ENCODE measurements at regions not wholly inside any gene's neighbourhood (a gene's known extent, or its start where the extent isn't known, plus 50 kb on each side); places are given as distances from the start of the nearest gene placed in this dataset.
"Not testable (repeated sequence)": the region's sequence is repeated elsewhere in the genome, so short reads cannot be mapped to it uniquely, and the experiment has no call there.

DNA sequence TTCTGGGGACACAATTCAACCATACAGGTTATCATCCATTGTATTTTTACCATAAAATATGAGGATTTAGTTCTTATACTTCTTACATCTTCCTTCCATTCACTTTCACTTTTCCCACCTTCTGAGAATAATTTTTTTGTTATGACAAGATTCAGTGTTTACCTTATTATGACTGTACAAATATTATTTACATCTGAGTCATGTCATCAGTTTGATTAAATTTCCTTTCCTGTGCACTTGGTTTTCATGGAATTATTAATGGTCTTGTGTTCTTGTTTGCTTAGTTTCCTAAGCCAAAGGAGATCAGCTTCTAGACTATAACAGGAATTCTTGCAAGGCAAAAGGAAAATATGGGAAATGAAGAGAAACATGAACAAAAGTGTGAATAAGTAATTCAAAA is 366.5 kb downstream of the TMEM38B start:
- no peak for DNase-seq

DNA sequence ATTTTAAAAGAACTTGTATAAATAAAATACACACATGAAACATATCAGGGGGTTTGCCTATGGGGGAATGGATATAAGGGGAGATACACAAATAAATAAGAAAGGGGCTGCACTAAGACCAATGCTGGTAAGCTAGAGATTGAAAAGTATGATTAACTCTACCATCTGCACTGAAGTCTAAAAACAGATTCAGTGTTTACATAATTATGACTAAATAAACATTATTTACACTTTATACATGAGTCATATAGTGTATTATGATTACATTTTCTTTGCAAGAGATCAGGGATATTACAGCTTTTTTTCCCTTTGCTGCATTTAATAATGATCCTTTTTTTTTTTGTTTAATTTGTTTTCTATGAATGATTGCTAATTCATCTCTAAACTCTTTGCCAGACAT is 367.9 kb downstream of the TMEM38B start:
- DNase-seq: no peak

DNA sequence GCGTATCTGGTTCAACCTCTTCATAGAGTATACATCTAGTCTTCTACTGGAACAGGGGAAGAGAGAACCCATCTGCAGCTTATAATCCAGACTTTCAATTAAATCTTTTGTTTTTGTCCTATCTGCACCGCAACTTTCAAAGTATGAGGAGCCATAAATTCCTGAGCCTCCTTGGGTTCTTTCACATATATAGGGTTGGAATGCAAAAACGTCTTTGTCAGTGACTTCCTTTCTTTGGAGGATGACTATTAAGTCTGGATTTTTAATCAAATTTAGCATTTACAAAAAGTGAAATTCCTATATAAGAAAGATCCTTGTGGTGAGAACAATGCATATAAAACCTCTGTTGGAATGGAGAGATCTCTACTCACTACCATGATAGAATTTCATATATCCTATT is 370.8 kb downstream of the TMEM38B start:
- DNase-seq: no peak

DNA sequence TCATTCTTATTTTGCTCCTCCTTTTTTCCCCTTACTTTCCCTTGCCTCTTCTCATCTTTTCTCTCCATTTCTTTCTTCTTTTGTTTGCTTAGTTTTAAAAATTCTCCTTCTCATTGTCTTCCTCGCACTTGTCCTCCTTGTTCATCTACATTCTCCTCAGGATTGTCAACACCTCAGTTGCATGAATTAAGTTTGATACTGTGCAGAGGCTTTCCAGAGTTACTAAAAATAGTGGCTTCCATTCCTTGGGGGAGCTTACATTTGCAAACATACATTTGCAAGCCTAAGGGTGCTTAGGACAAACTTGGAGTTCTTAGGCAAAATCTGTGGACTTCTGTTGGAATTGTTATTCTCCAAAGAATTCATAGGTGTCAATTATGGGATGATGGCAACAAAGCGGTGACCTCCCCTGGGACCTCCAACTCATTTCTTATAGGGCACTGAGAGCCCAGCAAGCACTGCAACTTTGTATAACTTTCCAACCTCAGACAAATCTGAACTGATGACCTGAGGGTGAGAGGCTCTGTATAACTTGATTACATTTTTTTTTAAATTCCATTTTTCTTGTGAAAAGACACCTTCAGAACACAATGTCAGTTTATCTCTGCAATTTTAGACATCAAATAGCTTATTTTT is 371.4 kb downstream of the TMEM38B start:
- no peak for DNase-seq

DNA sequence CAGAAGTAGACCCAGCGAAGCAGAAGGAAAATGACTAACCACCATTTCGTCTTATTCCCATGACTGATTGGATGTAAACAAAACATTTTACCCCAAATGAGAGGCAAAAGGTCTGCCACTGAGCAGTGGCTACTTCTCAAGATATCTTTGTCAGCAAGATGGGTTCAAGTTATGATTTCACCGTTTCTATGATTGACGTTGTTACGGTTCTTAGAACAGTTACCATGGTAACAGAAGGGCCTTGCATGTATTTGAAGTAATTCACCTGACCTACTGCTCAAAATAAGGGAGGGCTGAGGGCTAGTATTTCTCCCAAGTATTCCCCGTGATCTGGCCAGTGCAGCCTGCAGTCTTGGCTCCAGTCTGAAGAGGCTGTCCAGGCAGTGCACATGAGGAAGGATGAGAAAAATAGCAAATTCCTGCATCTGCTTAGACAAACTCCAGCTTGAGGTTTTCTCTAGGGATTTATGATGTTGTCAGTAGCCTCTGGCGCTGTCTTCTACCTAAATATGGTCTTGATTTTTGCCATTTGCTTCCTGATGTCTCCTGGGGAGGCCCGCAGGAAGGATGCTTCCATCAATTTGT is 372.7 kb downstream of the TMEM38B start:
- no peak for DNase-seq

DNA sequence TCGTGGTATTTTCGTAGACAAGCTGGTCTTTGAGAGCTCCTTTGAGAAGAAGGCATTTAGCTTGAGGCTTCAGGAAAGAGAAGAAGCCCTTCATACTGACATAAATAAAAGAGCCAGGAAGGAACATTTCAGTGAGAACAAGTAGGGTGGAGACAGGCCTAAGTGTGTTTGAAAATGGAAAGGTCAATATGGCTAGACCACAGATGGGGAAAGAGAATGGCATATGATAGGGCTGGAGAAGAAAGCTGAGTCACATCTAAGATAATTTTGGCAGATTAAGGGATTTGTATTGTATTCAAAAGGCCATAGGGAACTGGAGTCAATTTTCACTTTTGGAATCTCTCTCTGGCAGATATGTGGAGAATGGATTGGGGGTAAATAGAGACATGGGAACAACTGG is 374.9 kb downstream of the TMEM38B start:
- DNase-seq: no peak

DNA sequence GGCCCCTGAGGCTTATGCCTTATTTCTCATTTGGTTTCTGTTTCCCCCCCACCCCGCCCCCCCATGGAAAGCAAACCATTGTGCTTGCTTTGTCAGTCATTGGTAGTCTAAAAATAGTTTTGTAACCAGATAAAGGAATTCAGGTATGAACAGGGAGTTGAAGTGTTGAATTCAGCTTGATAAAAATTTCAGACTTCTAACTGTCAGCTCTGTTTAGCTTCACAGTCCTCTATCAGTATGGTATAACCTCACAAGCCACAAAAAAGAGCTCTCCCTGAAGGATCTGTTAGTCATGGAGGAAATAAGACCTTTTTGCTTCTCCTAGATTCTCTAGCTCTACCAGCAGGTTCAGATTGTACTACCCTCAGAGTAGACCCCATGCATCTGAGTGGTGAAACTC is 378.1 kb downstream of the TMEM38B start:
- no peak for DNase-seq

DNA sequence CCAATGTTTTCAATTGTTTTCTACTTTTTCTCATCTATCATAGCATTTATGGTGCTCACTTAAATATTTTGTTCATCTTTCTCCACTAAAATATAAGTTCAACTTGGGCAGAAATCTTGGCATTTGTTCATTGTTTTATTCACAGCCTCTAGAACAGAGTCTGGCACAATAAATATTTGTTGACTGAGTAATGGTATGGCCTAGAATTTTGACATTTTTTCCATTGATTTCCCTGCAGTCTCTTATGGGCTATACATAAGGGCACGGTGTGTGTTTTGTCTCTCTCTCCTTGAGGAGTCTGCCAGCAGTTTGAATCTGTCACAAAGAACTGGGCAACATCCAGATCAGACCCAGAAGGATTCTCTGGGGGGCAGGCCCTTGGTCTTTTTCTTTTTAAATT is 379.7 kb downstream of the TMEM38B start:
- no peak for DNase-seq

DNA sequence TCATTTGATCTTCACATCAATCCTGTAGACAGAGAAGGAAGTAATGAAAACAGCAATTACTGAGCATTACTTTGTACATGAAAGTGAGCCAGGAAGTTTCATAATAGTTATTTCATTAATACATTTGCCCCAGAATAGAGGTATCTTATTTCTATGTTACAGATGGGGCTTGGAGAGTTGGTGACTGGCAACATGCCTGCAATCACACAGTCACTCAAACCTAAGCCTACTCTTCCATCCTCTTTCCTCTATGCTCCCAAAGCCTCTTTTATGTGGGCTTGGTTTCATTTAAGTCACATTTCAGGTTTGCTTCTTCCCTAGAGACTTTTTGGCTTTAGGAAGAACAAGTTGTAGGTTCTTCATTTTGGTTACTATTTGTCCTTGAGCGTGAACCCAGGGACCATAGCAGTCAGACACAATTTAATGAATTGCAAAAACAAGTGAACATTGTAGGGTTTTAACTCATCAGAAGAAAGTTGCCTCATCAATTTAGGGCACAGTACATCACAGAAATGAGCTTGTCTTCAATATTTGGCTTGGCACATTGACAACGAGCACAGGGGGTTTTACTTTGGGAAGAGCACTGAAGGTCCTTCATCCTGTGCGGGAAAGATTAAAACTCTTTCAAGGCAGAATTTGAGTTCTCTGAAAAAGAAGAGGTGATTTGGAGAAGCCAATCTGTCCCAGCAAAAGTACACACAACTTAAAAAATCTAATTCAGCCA is 381.1 kb downstream of the TMEM38B start:
- DNase-seq: no peak

DNA sequence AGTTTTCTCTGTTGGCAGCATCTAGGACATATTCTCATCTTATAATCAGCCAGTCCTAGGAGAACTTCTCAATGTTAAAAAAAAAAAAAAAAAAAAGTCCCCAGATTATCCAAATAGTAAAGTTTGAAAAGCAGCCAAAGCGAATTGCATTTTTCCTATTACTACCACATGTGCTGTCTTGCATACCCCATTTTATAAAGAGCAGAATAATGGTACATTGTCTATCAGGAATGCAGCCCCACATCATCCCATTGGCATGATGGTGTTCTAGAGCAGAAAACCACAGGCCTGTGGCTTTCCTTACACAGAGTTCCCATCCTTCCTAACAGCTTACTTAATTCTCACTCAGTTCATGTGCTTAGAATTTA is 381.6 kb downstream of the TMEM38B start:
- DNase-seq: no peak

DNA sequence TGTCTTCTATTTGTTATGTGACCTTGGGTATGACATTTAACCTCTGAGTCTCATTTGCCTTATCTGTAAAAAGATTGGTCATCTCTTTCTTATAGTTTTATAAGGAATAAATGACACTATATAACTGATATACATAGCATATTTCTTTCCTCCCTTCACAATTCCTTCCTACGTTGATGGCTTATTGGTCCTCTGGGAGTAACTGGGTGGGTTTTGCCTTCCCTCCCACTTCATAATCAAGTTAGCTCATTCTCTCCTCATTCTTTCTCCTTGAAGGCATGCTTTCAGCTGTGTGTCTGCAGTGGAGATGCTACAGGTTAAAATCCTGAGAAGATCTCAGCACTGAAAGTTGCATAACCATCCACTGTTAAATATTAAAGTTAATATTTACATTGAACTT is 382.4 kb downstream of the TMEM38B start:
- DNase-seq: no peak

DNA sequence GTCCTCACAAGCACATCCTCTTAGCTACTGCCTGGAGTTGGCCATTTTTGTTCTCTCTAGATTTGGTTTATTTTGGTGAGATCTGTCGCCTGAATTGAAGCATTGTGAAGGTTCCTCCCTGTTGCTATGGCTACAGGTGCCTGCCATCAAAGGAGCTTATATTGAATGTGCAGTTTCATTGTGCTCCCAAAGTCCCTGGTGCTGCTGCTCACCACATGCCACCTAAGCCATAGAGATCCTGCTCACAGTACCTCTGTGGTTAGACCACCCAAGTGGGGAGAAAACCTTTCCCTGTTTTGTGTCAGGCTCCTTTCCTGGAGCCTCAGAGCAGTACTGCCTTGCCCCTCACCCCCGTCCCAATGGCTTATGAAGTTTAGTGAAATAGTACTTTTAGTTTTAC is 383.4 kb downstream of the TMEM38B start:
- DNase-seq: no peak

DNA sequence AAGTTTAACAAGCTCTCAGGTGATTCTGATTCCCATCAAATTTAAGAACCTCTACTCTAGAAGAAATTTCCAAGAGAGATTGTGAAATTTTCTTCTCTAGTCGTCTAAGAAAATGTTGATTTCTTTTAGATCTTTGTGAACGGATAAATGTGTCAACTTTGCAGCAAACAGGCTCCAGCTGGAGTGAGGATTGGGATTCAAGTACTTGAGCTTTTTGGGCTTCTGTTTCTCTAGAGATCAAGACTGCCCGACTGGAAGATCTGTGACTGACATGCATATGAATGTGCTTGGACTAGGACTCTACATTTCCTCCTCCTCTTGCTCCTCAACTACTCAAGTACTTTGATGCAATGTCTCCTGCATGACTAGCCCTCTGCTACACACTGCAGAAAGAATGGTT is 388.3 kb downstream of the TMEM38B start:
- no peak for DNase-seq

DNA sequence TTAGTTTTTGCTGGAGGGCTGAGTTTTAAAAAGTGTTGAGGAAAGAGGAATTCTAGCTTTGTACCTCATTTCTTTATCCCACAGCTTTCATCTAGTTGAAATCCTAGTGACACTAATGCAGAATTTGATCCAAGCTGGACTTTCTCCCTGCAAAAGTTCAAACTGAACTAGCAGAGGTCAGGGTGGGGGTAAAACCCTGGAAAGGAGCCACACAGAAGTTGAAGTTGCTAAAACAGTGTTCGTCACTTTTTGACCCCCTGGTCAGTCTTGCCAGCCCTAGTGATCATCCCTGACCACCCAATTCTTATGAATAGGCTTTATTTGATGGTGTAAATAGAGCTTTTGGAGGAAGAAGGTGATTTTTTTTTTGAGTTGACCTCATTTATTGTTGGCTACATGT is 390.4 kb downstream of the TMEM38B start:
- no peak for DNase-seq

DNA sequence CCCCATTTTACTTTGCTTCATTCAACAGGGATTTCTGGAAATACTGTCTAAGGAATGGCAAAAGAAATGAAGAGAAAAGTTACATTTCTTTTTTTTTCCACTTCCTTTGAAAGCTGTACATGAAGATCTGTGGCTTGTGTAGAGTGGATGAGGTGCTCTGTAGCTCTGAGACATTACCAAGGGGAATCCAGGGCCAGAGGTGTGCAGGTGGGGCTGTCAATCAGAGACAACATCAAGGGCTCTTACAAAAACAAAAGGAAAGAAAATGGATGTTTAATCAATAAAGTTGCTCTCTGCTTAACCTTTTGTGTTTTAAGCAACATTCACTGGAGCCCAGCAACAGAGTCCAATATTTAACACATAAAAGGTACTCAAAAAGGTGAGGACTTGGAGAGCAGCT is 391.1 kb downstream of the TMEM38B start:
- no peak for DNase-seq

DNA sequence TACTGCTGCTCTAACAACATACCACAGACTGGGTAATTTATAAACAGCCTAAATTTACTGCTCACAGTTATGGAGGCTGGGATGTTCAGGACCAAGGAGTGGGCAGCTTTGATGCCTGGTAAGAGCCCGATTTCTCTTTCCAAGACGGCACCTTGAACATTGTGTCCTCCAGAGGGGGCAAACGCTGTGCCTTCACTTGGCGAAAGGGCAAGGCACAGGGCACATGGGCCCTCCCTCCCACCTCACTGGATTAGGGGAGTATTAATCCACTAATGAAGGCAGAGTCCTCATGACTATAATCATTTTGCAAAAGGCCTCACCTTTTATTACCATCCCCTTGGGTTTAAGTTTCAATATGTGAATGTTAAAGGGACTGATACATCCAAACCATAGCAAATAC is 397.7 kb downstream of the TMEM38B start:
- no peak for DNase-seq

DNA sequence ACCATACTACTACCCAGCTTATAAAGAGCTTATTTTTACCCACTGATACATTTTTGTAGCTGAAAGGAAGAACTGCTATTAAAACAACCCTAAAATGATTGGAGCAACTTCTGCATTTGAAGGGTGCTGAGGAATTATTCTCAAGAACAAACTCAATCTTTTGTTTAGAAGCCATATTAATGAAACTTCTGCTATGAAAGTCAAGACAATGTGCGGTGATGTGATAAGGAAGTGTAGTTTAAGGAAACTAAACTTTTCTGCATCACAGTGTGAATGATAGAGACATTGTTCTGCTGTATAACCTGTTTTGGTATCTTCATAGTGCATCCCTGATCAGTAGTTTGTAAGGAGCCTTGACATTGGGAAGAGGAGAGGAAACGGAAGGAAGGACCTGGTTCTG is 408.5 kb downstream of the TMEM38B start:
- no peak for DNase-seq

DNA sequence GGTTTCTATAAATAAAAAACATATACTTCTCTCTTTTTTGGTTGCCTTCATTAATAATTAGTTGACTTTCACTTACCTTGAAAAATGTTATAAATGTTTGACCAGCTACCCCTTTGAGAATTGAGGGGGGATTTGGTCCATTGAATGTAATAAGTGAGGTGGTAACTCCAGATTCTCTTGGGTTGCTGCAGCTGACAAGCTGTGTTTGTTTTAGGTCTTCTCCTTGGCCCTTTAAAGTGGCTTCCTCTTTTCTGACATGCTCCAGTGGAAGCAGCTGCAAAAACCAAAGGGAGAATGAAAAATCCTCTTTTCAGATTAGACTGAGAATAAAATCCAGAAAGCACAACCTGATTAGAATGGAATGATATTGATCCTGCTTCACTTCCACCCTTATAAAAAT is 410.5 kb downstream of the TMEM38B start:
- DNase-seq: no peak

DNA sequence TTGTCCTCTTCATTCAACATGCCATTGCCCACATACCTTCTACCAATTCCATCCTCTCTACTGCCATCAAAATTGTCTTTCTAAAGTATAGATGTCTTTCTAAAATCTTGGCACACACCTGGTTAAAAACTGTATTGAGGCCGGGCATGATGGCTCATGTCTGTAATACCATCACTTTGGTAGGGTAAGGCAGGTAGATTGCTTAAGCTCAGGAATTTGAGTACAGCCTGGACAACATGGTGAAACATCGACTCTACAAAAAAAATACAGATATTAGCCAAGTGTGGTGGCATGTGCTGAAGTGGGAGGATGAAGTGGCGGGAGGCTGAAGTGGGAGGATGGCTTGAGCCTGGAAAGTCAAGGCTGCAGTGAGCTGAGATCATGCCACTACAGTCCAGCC is 412.1 kb downstream of the TMEM38B start:
- no peak for DNase-seq

DNA sequence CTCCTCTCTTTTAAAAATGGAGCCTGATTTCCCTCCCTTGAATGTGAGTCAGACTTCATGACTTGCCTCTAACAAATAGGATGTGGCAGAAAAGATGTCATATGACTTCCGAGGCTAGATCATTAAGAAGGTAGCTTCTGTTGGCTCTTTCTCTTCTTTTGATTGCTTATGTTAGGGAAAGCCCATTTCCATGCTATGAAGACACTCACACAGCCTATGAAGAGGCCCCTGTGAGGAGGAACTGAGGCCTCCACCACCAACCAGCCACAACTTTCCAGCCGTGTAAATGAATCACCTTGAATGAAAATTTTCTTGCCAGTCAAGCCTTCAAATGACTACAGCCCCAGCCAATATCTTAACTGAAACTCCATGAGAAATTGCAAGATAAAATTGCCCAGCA is 413.4 kb downstream of the TMEM38B start:
- no peak for DNase-seq

DNA sequence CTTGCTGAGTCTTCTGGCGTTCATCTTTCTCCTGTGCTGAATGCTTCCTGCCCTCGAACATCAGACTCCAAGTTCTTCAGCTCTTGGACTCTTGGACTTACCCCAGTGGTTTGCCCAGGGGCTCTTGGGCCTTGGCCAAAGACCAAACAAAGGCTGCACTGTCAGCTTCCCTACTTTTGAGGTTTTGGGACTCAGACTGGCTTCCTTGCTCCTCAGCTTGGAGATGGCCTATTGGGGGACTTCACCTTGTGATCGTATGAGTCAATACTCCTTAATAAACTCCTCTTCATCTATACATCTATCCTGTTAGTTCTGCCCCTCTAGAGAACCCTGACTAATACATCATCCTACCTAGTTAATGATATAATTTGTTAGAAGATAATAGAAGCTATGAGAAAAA is 415.4 kb downstream of the TMEM38B start:
- DNase-seq: not testable (repeated sequence)

DNA sequence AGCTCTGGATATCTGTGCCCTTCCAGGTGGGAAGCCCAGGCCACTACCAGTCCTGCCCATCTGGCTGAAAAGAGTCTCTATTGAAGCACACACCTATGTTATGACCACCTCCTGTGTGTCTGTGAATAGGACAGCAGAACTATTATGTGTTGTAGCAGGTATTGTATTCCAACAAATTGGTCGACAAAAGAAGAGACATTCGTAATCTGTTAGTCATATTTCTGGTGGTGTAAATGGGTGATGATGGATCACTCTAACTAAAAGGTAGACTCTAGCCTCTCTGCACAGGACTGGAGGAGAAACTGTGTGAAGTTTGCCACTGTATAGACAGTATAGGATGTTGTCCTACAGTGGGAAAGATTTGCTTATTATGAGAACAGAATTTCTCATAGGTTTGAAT is 416.1 kb downstream of the TMEM38B start:
- DNase-seq: no peak

DNA sequence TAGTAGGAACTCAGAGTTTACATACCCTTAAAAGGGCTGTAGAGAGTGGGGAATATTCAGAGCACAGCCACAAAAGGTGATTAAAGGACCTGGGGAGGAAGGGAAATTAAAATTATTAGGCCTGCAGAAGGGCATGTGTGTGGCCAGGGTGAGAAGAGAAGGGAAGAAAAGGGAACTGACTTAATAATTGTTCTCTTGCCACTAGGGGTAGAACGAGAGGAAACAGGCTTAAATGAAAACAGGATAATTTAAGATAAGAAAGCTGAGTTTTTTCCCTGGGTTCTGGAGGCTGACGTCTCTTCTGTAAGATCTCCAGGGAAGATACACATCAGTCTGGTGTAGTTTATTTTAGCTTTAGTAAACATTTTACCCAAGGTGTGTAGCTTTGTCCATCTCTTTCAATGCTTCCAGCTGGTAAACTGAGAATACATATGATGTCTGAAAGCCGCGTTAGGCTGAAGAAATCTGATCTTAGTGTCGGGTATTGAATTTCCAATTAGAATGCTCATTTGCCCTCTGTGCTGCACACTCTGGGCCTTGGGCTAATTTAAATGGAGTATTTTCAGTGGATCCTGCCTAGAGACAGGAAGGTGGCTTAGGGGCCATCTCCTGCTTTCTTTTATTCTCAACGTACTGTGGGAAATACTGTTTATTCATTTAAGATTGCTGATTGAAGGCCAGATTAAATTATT is 416.8 kb downstream of the TMEM38B start:
- DNase-seq: no peak

DNA sequence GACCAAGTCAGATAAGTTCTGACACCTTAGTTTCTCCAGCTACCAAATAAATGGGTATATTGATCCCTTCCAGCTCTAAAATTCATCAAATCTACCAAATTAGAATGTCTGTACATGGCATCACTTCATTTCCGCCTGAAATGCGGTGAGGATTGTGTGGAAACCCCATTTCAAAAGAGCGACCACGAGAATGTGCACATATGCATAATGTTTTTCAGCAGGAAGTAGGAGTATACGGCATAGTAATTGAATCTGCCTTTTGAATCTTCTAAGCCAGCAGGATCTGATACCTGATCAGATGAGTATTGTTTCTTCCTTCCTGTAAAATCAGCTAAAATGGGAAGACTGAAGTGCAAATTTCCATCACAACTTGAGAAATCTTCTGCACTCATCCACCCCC is 418.6 kb downstream of the TMEM38B start:
- DNase-seq: no peak

Measured in stimulated activated CD4-positive, alpha-beta T cell treated with anti-CD3 and anti-CD28 coated beads, Interleukin-12 subunit alpha, Interleukin-12 subunit beta, amount 100 ng/mL, for 4 hours (primary cell).